Keratinocyte (primary cell): ENCODE measurements at regions not wholly inside any gene's neighbourhood (a gene's known extent, or its start where the extent isn't known, plus 50 kb on each side); places are given as distances from the start of the nearest gene placed in this dataset.

Source experiments
- DNase-seq: peaks from one replicate; pipeline ENCODE4 v3.0.0-alpha.2; 2011; ENCODE audit warnings: low read depth, missing footprints, low spot score
- FAIRE-seq: peaks from 2 replicates; lab custom pipeline; 2011; peaks lifted over from hg19 to GRCh38; lab: Jason Lieb, UNC
- H2AFZ ChIP-seq: 2 replicates; pipeline ENCODE4 v1.6.0; 2012; ENCODE audit warnings: low read length, control low read depth, inconsistent platforms; ENCODE audit not compliant: control insufficient read depth
- H3K27ac ChIP-seq: 2 replicates; pipeline ENCODE4 v1.5.1; 2011; ENCODE audit warnings: low read length; ENCODE audit not compliant: control insufficient read depth, insufficient read depth
- H3K27me3 ChIP-seq: 3 replicates; pipeline ENCODE4 v1.6.0; 2011; ENCODE audit warnings: low read length; ENCODE audit not compliant: control insufficient read depth, insufficient read depth; ENCODE audit errors: extremely low read depth
- H3K36me3 ChIP-seq, 2 experiments: 2 replicates in 1 of 2; 3 replicates in 1 of 2; pipeline ENCODE4 v1.5.1; 2011; ENCODE audit warnings: low read length in 2 of 2, mild to moderate bottlenecking in 1 of 2; ENCODE audit not compliant: control insufficient read depth in 2 of 2, insufficient read depth in 2 of 2; ENCODE audit errors: extremely low read depth in 1 of 2
- H3K4me1 ChIP-seq: 3 replicates; pipeline ENCODE4 v1.5.1; 2011; ENCODE audit warnings: low read length; ENCODE audit not compliant: control insufficient read depth, insufficient read depth; ENCODE audit errors: extremely low read depth
- H3K4me2 ChIP-seq: 3 replicates; pipeline ENCODE4 v1.6.0; 2011; ENCODE audit warnings: low read depth, low read length; ENCODE audit not compliant: control insufficient read depth, insufficient read depth; ENCODE audit errors: extremely low read depth
- H3K4me3 ChIP-seq, 3 experiments: fragments of 200-600 bp in 1 of 3; sonication (generic) in 1 of 3; 2 replicates in 2 of 3; 3 replicates in 1 of 3; pipeline ENCODE4 v1.5.1; 2011 to 2016; ENCODE audit warnings: low read length in 3 of 3, mild to moderate bottlenecking in 3 of 3, control low read depth in 2 of 3, inconsistent platforms in 1 of 3, low read depth in 1 of 3, mixed read lengths in 1 of 3, mixed run types in 1 of 3, moderate library complexity in 1 of 3; ENCODE audit not compliant: control insufficient read depth in 2 of 3, insufficient read depth in 2 of 3; ENCODE audit errors: extremely low read depth in 1 of 3
- H3K79me2 ChIP-seq: 2 replicates; pipeline ENCODE4 v1.6.0; 2012; ENCODE audit warnings: low read length; ENCODE audit not compliant: control insufficient read depth, insufficient read depth
- H3K9ac ChIP-seq: 3 replicates; pipeline ENCODE4 v1.6.0; 2011; ENCODE audit warnings: low read length; ENCODE audit not compliant: control insufficient read depth, insufficient read depth; ENCODE audit errors: extremely low read depth
- H3K9me1 ChIP-seq: 3 replicates; pipeline ENCODE4 v1.6.0; 2011; ENCODE audit warnings: low read length; ENCODE audit not compliant: control insufficient read depth, insufficient read depth; ENCODE audit errors: extremely low read depth
- H3K9me3 ChIP-seq: 2 replicates; pipeline ENCODE4 v1.5.1; 2012; ENCODE audit warnings: low read depth, low read length; ENCODE audit not compliant: control insufficient read depth
- H4K20me1 ChIP-seq: 3 replicates; pipeline ENCODE4 v1.6.0; 2011; ENCODE audit warnings: low read length; ENCODE audit not compliant: control insufficient read depth, insufficient read depth; ENCODE audit errors: extremely low read depth
- EZH2 ChIP-seq: IDR thresholded peaks from one replicate; pipeline ENCODE4 v1.6.1; 2012; ENCODE audit warnings: inconsistent platforms, mild to moderate bottlenecking, low read length, moderate library complexity
- dilution Hi-C: fragments of 300-500 bp; cut with MboI; formaldehyde crosslinking; loops from one replicate; pipeline ENCODE4 v1.7.0; 2020; ENCODE audit warnings: low sequenced_read_pairs; ENCODE audit not compliant: extremely low pct_ligation_motif_present
- TF ChIP-seq, protein P1 (sequence below), 3 experiments: IDR thresholded peaks in 1 of 3; conservative IDR thresholded peaks in 1 of 3; optimal IDR thresholded peaks in 1 of 3; 2 replicates in 2 of 3; 3 replicates in 1 of 3; pipeline versions ENCODE3 to v1.5.1; 2011; ENCODE audit warnings: low read length in 3 of 3, mild to moderate bottlenecking in 3 of 3, moderate library complexity in 2 of 3, control low read depth in 1 of 3, inconsistent platforms in 1 of 3; ENCODE audit not compliant: insufficient read depth in 2 of 3; ENCODE audit errors: extremely low read depth in 1 of 3

DNA sequence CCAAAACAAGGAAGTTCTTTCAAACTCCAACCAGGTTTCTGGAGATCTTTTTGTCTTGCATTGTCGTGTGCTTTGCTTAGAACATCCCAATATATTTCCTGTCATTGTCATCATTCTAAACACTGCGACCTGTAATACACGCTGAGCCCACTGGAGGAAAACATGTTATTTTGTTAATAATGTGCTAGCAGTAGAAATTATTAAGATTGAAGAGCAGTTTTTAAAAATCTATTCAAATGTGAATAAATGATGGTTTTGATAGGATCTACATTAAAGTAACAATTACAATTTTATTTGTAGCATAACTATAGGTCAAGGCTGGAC, 268.5 kb downstream of the PTPRC start:
- Histone ChIP-seq H3K9me3 (no peaks in the 10 kb centered on the region), H2AFZ (no peak overlapping the region), H3K4me1 (peaks cover 30% of the 10 kb centered on the region), H3K4me3 (no peak overlapping the region), H3K9ac (no peak overlapping the region), H3K9me1 (no peaks in the 10 kb centered on the region), H3K36me3 (no peaks in the 10 kb centered on the region), H3K27me3 (no peaks in the 10 kb centered on the region), H3K27ac (no peak overlapping the region), H3K4me2 (no peak overlapping the region), H3K79me2 (peaks cover 44% of the 10 kb centered on the region), H4K20me1 (no peaks in the 10 kb centered on the region)
- FAIRE-seq (no peak), DNase-seq (no peak)
- TF ChIP-seq EZH2 = no peak
- TF ChIP-seq, protein P1, sequence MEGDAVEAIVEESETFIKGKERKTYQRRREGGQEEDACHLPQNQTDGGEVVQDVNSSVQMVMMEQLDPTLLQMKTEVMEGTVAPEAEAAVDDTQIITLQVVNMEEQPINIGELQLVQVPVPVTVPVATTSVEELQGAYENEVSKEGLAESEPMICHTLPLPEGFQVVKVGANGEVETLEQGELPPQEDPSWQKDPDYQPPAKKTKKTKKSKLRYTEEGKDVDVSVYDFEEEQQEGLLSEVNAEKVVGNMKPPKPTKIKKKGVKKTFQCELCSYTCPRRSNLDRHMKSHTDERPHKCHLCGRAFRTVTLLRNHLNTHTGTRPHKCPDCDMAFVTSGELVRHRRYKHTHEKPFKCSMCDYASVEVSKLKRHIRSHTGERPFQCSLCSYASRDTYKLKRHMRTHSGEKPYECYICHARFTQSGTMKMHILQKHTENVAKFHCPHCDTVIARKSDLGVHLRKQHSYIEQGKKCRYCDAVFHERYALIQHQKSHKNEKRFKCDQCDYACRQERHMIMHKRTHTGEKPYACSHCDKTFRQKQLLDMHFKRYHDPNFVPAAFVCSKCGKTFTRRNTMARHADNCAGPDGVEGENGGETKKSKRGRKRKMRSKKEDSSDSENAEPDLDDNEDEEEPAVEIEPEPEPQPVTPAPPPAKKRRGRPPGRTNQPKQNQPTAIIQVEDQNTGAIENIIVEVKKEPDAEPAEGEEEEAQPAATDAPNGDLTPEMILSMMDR (optimal IDR thresholded peaks at IDR 0.05 in 1 of 3, IDR thresholded peaks at IDR 0.05 in 1 of 3, conservative IDR thresholded peaks at IDR 0.05 in 1 of 3; ENCODE audit: extremely low read depth in 1 of 3, insufficient read depth in 2 of 3, low read length in 3 of 3) = no peak
- dilution Hi-C loops = no loop called here

DNA sequence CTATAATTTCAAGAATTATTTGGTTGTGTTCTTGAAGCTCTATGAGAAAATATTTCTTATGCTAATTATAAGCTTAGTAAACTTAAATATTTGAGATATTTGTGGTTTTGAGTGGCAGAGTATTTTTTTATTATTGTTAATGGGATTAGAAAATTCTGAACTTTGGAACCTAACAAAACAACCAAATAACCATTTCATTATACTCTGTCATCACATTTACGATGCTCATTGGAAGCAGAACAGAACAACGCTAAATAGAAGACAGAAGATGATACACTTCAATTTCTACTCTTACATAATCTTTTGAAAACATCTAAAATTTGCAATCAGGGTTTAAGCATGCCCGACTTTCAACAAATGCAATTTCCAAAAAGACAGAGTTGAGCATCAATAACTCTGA, 270.2 kb downstream of the PTPRC start:
- Histone ChIP-seq H3K9me1 (no peaks in the 10 kb centered on the region), H3K4me1 (peaks cover 14% of the 10 kb centered on the region), H3K27ac (no peak overlapping the region), H3K4me2 (no peak overlapping the region), H3K27me3 (no peaks in the 10 kb centered on the region), H3K36me3 (no peaks in the 10 kb centered on the region), H3K9me3 (no peaks in the 10 kb centered on the region), H3K79me2 (peaks cover 51% of the 10 kb centered on the region), H3K9ac (no peak overlapping the region), H3K4me3 (no peak overlapping the region), H4K20me1 (no peaks in the 10 kb centered on the region), H2AFZ (no peak overlapping the region)
- FAIRE-seq = no peak
- DNase-seq = no peak
- TF ChIP-seq EZH2 = no peak
- TF ChIP-seq, protein P1 (optimal IDR thresholded peaks at IDR 0.05 in 1 of 3, IDR thresholded peaks at IDR 0.05 in 1 of 3, conservative IDR thresholded peaks at IDR 0.05 in 1 of 3; ENCODE audit: extremely low read depth in 1 of 3, insufficient read depth in 2 of 3, low read length in 3 of 3) = no peak
- dilution Hi-C loops = no loop called here
